Fibroblast of lung (primary cell): ENCODE measurements at regions not wholly inside any gene's neighbourhood (a gene's known extent, or its start where the extent isn't known, plus 50 kb on each side); places are given as distances from the start of the nearest gene placed in this dataset.

Source experiments
- DNase-seq, 2 donors: peaks; one replicate each; pipeline versions ENCODE4 v3.0.0 to v3.0.0-alpha.2; 2010; ENCODE audit warnings: low read depth in 2 of 2
- H2AFZ ChIP-seq: 2 replicates; pipeline ENCODE4 v1.5.1; 2012; ENCODE audit warnings: low read length, control low read depth, inconsistent platforms
- H3K27ac ChIP-seq: 2 replicates; pipeline ENCODE4 v1.5.1; 2011; ENCODE audit warnings: low read length, control low read depth; ENCODE audit not compliant: insufficient read depth
- H3K27me3 ChIP-seq: 2 replicates; pipeline ENCODE4 v1.5.1; 2011; ENCODE audit warnings: mild to moderate bottlenecking, low read length; ENCODE audit not compliant: control insufficient read depth, insufficient read depth
- H3K36me3 ChIP-seq: 2 replicates; pipeline ENCODE4 v1.5.1; 2011; ENCODE audit warnings: low read length; ENCODE audit not compliant: control insufficient read depth, insufficient read depth
- H3K4me1 ChIP-seq: 2 replicates; pipeline ENCODE4 v1.5.1; 2011; ENCODE audit warnings: low read length; ENCODE audit not compliant: control insufficient read depth, insufficient read depth; ENCODE audit errors: extremely low read depth
- H3K4me2 ChIP-seq: 2 replicates; pipeline ENCODE4 v1.5.1; 2011; ENCODE audit warnings: low read length, control low read depth; ENCODE audit not compliant: insufficient read depth; ENCODE audit errors: extremely low read depth
- H3K4me3 ChIP-seq, 4 experiments: fragments of 200-600 bp in 1 of 4; sonication (generic) in 1 of 4; replicated peaks in 1 of 4; 2 replicates each; pipeline ENCODE4 v1.5.1; 2011 to 2016; ENCODE audit warnings: low read length in 4 of 4, low read depth in 3 of 4, mild to moderate bottlenecking in 3 of 4, control low read depth in 2 of 4, inconsistent platforms in 1 of 4, mixed read lengths in 1 of 4; ENCODE audit not compliant: insufficient read depth in 1 of 4; ENCODE audit errors: control extremely low read depth in 1 of 4
- H3K79me2 ChIP-seq: 2 replicates; pipeline ENCODE4 v1.5.1; 2012; ENCODE audit warnings: mild to moderate bottlenecking, low read length, inconsistent platforms; ENCODE audit not compliant: control insufficient read depth, insufficient read depth
- H3K9ac ChIP-seq: 2 replicates; pipeline ENCODE4 v1.5.1; 2011; ENCODE audit warnings: mild to moderate bottlenecking, low read length, control low read depth; ENCODE audit not compliant: insufficient read depth
- H3K9me3 ChIP-seq: 2 replicates; pipeline ENCODE4 v1.5.1; 2012; ENCODE audit warnings: low read depth, low read length; ENCODE audit not compliant: control insufficient read depth, insufficient read depth
- H4K20me1 ChIP-seq: 2 replicates; pipeline ENCODE4 v1.5.1; 2011; ENCODE audit warnings: low read length; ENCODE audit not compliant: control insufficient read depth, insufficient read depth; ENCODE audit errors: extremely low read depth
- CTCF ChIP-seq, 2 donors: IDR thresholded peaks in 1 of 2; conservative IDR thresholded peaks in 1 of 2; 1 replicate in 1 of 2; 2 replicates in 1 of 2; pipeline ENCODE4 v1.5.1; 2011 to 2012; ENCODE audit warnings: low read length in 2 of 2, control low read depth in 1 of 2, inconsistent platforms in 1 of 2, low read depth in 1 of 2, mild to moderate bottlenecking in 1 of 2
- EZH2 ChIP-seq: IDR thresholded peaks from 2 replicates; pipeline ENCODE4 v1.5.1; 2012; ENCODE audit warnings: low read length, control low read depth, mild to moderate bottlenecking; ENCODE audit errors: missing control alignments

GRCh38 chr11:122341477-122341876 is 225.5 kb upstream of the BLID start:
- no peak for DNase-seq
- H2AFZ ChIP-seq = no peak overlapping the region
- H3K27me3 ChIP-seq = no peaks in the 10 kb centered on the region
- no peak overlapping the region for H3K27ac ChIP-seq
- H3K4me3 ChIP-seq = no peak overlapping the region
- H3K36me3 ChIP-seq = no peaks in the 10 kb centered on the region
- H3K4me2 ChIP-seq = peak overlapping the region; percentile 32
- no peaks in the 10 kb centered on the region for H4K20me1 ChIP-seq
- H3K79me2 ChIP-seq = no peaks in the 10 kb centered on the region
- no peak for TF ChIP-seq CTCF (conservative IDR thresholded peaks at IDR 0.05 in 1 of 2, IDR thresholded peaks at IDR 0.05 in 1 of 2; ENCODE audit: low read depth in 1 of 2, low read length in 2 of 2)
- TF ChIP-seq EZH2 = no peak
- H3K9me3 ChIP-seq = no peaks in the 10 kb centered on the region
- peaks cover 11% of the 10 kb centered on the region for H3K4me1 ChIP-seq
- no peak overlapping the region for H3K9ac ChIP-seq

GRCh38 chr11:122340607-122341290 is 224.7 kb upstream of the BLID start:
- Histone ChIP-seq H3K36me3 (no peaks in the 10 kb centered on the region), H3K4me3 (no peak overlapping the region), H3K79me2 (no peaks in the 10 kb centered on the region), H3K9me3 (no peaks in the 10 kb centered on the region), H2AFZ (no peak overlapping the region), H3K9ac (no peak overlapping the region), H3K4me2 (no peak overlapping the region), H3K27ac (no peak overlapping the region), H4K20me1 (no peaks in the 10 kb centered on the region), H3K27me3 (no peaks in the 10 kb centered on the region), H3K4me1 (peaks cover 11% of the 10 kb centered on the region)
- DNase-seq = no peak
- no peak for TF ChIP-seq EZH2
- TF ChIP-seq CTCF (conservative IDR thresholded peaks at IDR 0.05 in 1 of 2, IDR thresholded peaks at IDR 0.05 in 1 of 2; ENCODE audit: low read depth in 1 of 2, low read length in 2 of 2) = no peak

- no peaks in the 10 kb centered on the region for H3K79me2 ChIP-seq
- no peaks in the 10 kb centered on the region for H3K27me3 ChIP-seq
- TF ChIP-seq EZH2 (no peak), CTCF (conservative IDR thresholded peaks at IDR 0.05 in 1 of 2, IDR thresholded peaks at IDR 0.05 in 1 of 2; ENCODE audit: low read depth in 1 of 2, low read length in 2 of 2) (no peak)
- H2AFZ ChIP-seq = no peak overlapping the region
- H3K27ac ChIP-seq = no peak overlapping the region
- no peaks in the 10 kb centered on the region for H3K36me3 ChIP-seq
- peak in 1 of 2 donors; percentile 81 for DNase-seq
- H3K4me2 ChIP-seq = no peak overlapping the region
- peaks cover 10% of the 10 kb centered on the region for H3K4me1 ChIP-seq
- H3K4me3 ChIP-seq = no peak overlapping the region
- H4K20me1 ChIP-seq = no peaks in the 10 kb centered on the region
- H3K9me3 ChIP-seq = no peaks in the 10 kb centered on the region
- H3K9ac ChIP-seq = no peak overlapping the region
These were observed 223.5 kb upstream of the BLID start for GRCh38 chr11:122339436-122340060.
